ENCODE measurements at regions not wholly inside any gene's neighbourhood (a gene's known extent, or its start where the extent isn't known, plus 50 kb on each side); places are given as distances from the start of the nearest gene placed in this dataset.
"Not testable (repeated sequence)": the region's sequence is repeated elsewhere in the genome, so short reads cannot be mapped to it uniquely, and the experiment has no call there.

GRCh38 chr17:20387549-20387948, 79.8 kb downstream of the LGALS9B start:
- H3K27ac Mint-ChIP-seq; POLR2A ChIA-PET; CTCF ChIA-PET; H3K27me3 Mint-ChIP-seq (ENCODE audit: low read depth); H3K9me3 Mint-ChIP-seq; ATAC-seq; DNase-seq (ENCODE audit: low spot score); H3K4me1 Mint-ChIP-seq; H3K36me3 Mint-ChIP-seq; H3K4me3 Mint-ChIP-seq: not testable (repeated sequence)

DNA sequence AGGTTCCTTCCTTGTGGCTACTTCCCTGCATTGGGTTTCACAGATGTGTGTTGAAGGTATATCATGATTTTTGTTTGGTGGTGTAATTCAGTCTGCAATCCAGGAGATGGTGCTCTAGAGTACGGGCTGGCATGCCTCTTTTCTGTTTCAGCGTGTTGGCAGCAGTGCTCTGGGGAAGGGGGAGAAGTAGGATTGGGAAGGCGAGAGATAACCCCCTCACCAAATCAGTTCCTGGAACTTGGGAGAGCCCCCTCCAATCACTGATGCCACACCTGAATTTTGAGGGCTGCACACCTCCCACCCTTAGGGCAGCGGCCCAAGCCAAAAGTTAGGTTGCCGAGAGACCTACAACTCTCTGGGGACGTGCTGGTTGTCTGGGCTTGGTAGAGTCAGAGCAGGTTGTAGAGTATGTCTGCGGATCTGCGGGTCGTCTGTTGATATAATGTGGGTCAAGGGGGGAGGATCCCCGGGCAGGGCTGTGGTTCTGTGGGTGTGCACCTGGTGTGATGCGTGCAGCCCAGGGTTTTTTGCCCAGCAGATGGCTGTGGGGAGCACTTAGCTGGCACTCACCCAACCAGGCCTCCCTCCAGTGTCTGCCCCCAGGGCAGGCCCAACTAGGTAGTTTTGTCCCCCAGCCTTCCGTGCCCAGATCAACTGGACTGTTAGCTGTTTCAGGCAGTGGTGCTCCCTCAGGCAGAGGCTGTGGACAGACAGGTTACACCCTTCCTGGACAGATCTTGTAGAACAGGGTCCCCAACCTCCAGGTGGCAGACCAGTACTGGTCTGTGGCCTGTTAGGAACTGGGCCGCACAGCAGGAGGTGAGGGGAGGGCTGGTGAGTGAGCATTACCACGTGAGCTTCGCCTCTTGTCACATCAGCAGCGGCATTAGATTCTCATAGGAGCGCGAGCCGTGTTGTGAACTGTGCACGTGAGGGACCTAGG, 85.7 kb downstream of the LGALS9B start:
- H3K27ac Mint-ChIP-seq; POLR2A ChIA-PET; H3K4me1 Mint-ChIP-seq; H3K27me3 Mint-ChIP-seq (ENCODE audit: low read depth); H3K9me3 Mint-ChIP-seq; H3K4me3 Mint-ChIP-seq; CTCF ChIA-PET; H3K36me3 Mint-ChIP-seq: not testable (repeated sequence)
- ATAC-seq = peak; percentile 88
- TF ChIP-seq CTCF (IDR thresholded peaks at IDR 0.05) = peak; percentile 49
- DNase-seq (ENCODE audit: low spot score) = peak; percentile 27

- POLR2A ChIA-PET; H3K9me3 Mint-ChIP-seq; ATAC-seq; H3K36me3 Mint-ChIP-seq; H3K4me3 Mint-ChIP-seq; H3K27ac Mint-ChIP-seq; H3K27me3 Mint-ChIP-seq (ENCODE audit: low read depth); DNase-seq (ENCODE audit: low spot score); CTCF ChIA-PET: not testable (repeated sequence)
- peaks cover 15% of the 10 kb centered on the region for H3K4me1 Mint-ChIP-seq
These were observed 86.7 kb downstream of the LGALS9B start for GRCh38 chr17:20380625-20381024.

- H3K9me3 Mint-ChIP-seq; H3K4me3 Mint-ChIP-seq; H3K36me3 Mint-ChIP-seq; H3K27ac Mint-ChIP-seq; CTCF ChIA-PET; DNase-seq (ENCODE audit: low spot score); POLR2A ChIA-PET; H3K27me3 Mint-ChIP-seq (ENCODE audit: low read depth); ATAC-seq: not testable (repeated sequence)
- H3K4me1 Mint-ChIP-seq = peaks cover 15% of the 10 kb centered on the region
These were observed 88.1 kb downstream of the LGALS9B start for GRCh38 chr17:20379251-20379650.

DNA sequence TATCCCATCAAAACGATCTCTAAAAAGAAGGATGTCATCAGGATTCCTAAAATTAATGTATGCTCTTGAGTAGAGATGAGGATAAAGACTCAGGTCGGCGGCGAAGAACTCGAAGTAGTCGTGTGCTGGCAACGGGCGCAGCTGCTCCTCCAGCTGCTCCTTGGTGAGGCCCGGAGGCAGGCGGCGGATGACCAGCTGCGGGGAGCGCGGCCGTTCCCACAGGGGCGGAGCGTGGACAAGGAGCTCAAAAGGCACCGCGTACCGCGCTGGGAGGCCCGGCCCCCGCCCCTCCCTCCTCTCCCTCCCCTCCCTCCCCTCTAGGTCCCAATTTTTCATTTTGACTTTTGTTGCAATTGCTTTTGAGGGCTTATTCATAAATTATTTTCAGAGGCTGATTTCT, 90.7 kb downstream of the LGALS9B start:
- peaks cover 15% of the 10 kb centered on the region for H3K4me1 Mint-ChIP-seq

DNA sequence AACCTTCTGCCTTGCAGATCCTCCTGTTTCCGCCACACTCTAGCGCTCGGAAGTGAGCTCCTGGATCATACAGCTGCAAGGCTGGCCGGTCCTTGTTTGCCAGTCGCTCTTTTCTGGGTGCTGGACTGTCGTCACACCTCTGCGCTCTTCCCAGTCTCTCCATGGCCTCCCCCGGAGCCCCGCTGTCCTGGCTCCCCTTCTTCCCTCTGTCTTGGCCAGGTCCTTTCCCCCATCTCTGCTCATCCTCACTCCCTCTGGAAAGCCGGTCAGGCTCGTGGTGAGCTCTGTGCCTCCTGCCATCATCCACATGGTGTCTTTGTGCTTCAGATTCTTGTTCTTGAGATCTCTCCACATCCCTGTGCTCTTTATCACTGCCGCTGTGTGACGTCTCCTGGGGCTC, 91.6 kb downstream of the LGALS9B start:
- H3K9me3 Mint-ChIP-seq; H3K4me1 Mint-ChIP-seq; POLR2A ChIA-PET; H3K27me3 Mint-ChIP-seq (ENCODE audit: low read depth); H3K27ac Mint-ChIP-seq; CTCF ChIA-PET; H3K36me3 Mint-ChIP-seq; H3K4me3 Mint-ChIP-seq; DNase-seq (ENCODE audit: low spot score): not testable (repeated sequence)
- ATAC-seq = peak; percentile 50

More for the DNA sequence above, 90.7 kb downstream of the LGALS9B start:
- ATAC-seq (peak; percentile 54), DNase-seq (ENCODE audit: low spot score) (peak; percentile 14)
- H3K27ac Mint-ChIP-seq; CTCF ChIA-PET; H3K27me3 Mint-ChIP-seq (ENCODE audit: low read depth); H3K4me3 Mint-ChIP-seq; H3K36me3 Mint-ChIP-seq; H3K9me3 Mint-ChIP-seq; POLR2A ChIA-PET: not testable (repeated sequence)

Data from WTC11 (cell line).